Heart right ventricle (tissue), 16 donors: ENCODE measurements at regions not wholly inside any gene's neighbourhood (a gene's known extent, or its start where the extent isn't known, plus 50 kb on each side); places are given as distances from the start of the nearest gene placed in this dataset.

Experiments used
- ATAC-seq, 8 donors: fragments of 200-7000 bp; cut with Tn5 transposase; one replicate each; pipeline ENCODE4 v1.9.1; 2020; ENCODE audit warnings: mild to moderate bottlenecking in 8 of 8, moderate library complexity in 8 of 8, moderate number of reproducible peaks in 1 of 8
- DNase-seq, 2 donors: peaks; one replicate each; pipeline ENCODE4 v3.0.0-alpha.2; 2020
- H3K27ac ChIP-seq, 10 donors: fragments of 200-600 bp; sonication (generic) in 2 of 10; one replicate each; pipeline versions ENCODE4 v1.5.0 to v1.8.0; 2020 to 2022; ENCODE audit warnings: mild to moderate bottlenecking in 3 of 10
- H3K27me3 ChIP-seq, 7 donors: fragments of 200-600 bp; one replicate each; pipeline ENCODE4 v1.8.0; 2021 to 2022; ENCODE audit warnings: mild to moderate bottlenecking in 2 of 7
- H3K36me3 ChIP-seq, 9 donors: fragments of 200-600 bp; sonication (generic) in 1 of 9; one replicate each; pipeline versions ENCODE4 v1.5.0 to v1.8.0; 2020 to 2022; ENCODE audit warnings: mild to moderate bottlenecking in 2 of 9
- H3K4me1 ChIP-seq, 9 donors: fragments of 200-600 bp; sonication (generic) in 1 of 9; one replicate each; pipeline versions ENCODE4 v1.5.0 to v1.8.0; 2020 to 2022; ENCODE audit warnings: mild to moderate bottlenecking in 4 of 9
- H3K4me3 ChIP-seq, 10 donors: fragments of 200-600 bp; sonication (generic) in 2 of 10; one replicate each; pipeline versions ENCODE4 v1.5.0 to v1.8.0; 2020 to 2022; ENCODE audit warnings: mild to moderate bottlenecking in 7 of 10, moderate library complexity in 2 of 10
- H3K9me3 ChIP-seq, 11 donors: fragments of 200-600 bp in 10 of 11; sonication (generic) in 2 of 11; one replicate each; pipeline versions ENCODE4 v1.5.0 to v1.8.0; 2013 to 2022; ENCODE audit warnings: mild to moderate bottlenecking in 2 of 11, control low read depth in 1 of 11, moderate library complexity in 1 of 11
- CTCF ChIP-seq, 9 donors: fragments of 200-600 bp; sonication (generic) in 2 of 9; IDR thresholded peaks; one replicate each; pipeline versions ENCODE4 v1.5.0 to v1.8.0; 2021 to 2022; ENCODE audit warnings: antibody characterized with exemption in 9 of 9, mild to moderate bottlenecking in 5 of 9, moderate library complexity in 1 of 9
- WGBS, 2 donors: extraction: QIAGEN DNeasy Blood & Tissue Kit; methylation state at CpG; one replicate each; pipeline ENCODE4 v1.1.7; 2013; ENCODE audit warnings: inconsistent platforms in 1 of 2; 5-methylcytosine and 5-hydroxymethylcytosine counted together
- intact Hi-C, 10 donors: fragments of 100-400 bp; cut with DNase I; formaldehyde crosslinking; loops; one replicate each; pipeline versions ENCODE4 v1.11.1 to v1.14.2; 2022
- donor health status: Arrhythmogenic right ventricular cardiomyopathy.
- donor health status: ischemic (EF 13 %, LVEDD 7.1; RV severe dilation, severe dysfunction).
- donor health status: healthy with polysubstance abuse.
- donor health status: DM: no; HTN: yes; CAD: no.
- donor health status: DM: no; HTN: no; CAD: no.
- donor health status: ischemic (EF 25% LVEDD 6.9; RV normal size, moderate dysfunction).
- donor health status: ischemic (EF 25% LVEDD 5.7; RV mildly dilated, moderate dysfunction).
- donor health status: healthy.
- donor health status: DM: yes; HTN: yes; CAD: no.
- donor health status: Ischemic cardiomyopathy.
- donor health status: ischemic (EF 35%, LVEDD 5.7; RV mildly dilated, moderate dysfunction).
- donor health status: nonischemic (EF 11% LVEDD 7.7; RV severe dilation, severe dysfunction).
- donor health status: DM: yes; HTN: yes; CAD: no.
- donor health status: PGD.
- donor health status: ischemic (EF 29% LVEDD 5.4; RV normal size, mild dysfunction).
- donor health status: nonischemic (EF 23%, LVEDD 6.1; RV moderate dilation, normal function).

GRCh38 chrX:152079768-152080167 is 58.6 kb downstream of the MAGEA10 start:
- ATAC-seq (no peak), DNase-seq (no peak)
- TF ChIP-seq CTCF (IDR thresholded peaks at IDR 0.05) = no peak
- intact Hi-C loops = no loop called here
- no peak overlapping the region for H3K4me3 ChIP-seq
- H3K4me1 ChIP-seq = no peaks in the 10 kb centered on the region
- H3K27ac ChIP-seq = no peak overlapping the region
- peaks cover 0 to 6% (median 0%) of the 10 kb centered on the region in 7 donors for H3K27me3 ChIP-seq
- no peaks in the 10 kb centered on the region for H3K9me3 ChIP-seq
- H3K36me3 ChIP-seq = no peaks in the 10 kb centered on the region

GRCh38 chrX:152074163-152074562 is 64.2 kb downstream of the MAGEA10 start:
- Histone ChIP-seq H3K36me3 (no peaks in the 10 kb centered on the region), H3K4me1 (no peaks in the 10 kb centered on the region), H3K27ac (peak overlapping the region in 3 of 10 donors; percentile 10 to 13 (median 10)), H3K4me3 (no peak overlapping the region), H3K9me3 (no peaks in the 10 kb centered on the region), H3K27me3 (peaks cover 0 to 6% (median 0%) of the 10 kb centered on the region in 7 donors)
- no peak for TF ChIP-seq CTCF (IDR thresholded peaks at IDR 0.05)
- intact Hi-C loops = no loop called here
- DNase-seq (no peak), ATAC-seq (peak in 1 of 8 donors; percentile 65)
- WGBS, 2 donors = 66 to 67% methylated on average over 1 of the region's 1 CpG

GRCh38 chrX:152072236-152072635 is 66.1 kb downstream of the MAGEA10 start:
- H3K4me3 ChIP-seq = no peak overlapping the region
- H3K36me3 ChIP-seq = no peaks in the 10 kb centered on the region
- peak in 1 of 8 donors; percentile 41 for ATAC-seq
- H3K4me1 ChIP-seq = no peaks in the 10 kb centered on the region
- 72 to 84% methylated on average over 4 of the region's 4 CpGs for WGBS, 2 donors
- intact Hi-C loops = no loop called here
- no peaks in the 10 kb centered on the region for H3K9me3 ChIP-seq
- DNase-seq = no peak
- H3K27ac ChIP-seq = no peak overlapping the region
- peak in 1 of 9 donors; percentile 6 for TF ChIP-seq CTCF (IDR thresholded peaks at IDR 0.05)
- peaks cover 0 to under 1% (median 0%) of the 10 kb centered on the region in 7 donors for H3K27me3 ChIP-seq

- 79 to 82% methylated on average over 2 of the region's 2 CpGs for WGBS, 2 donors
- no peaks in the 10 kb centered on the region for H3K36me3 ChIP-seq
Measured at GRCh38 chrX:152070144-152070543, 68.2 kb downstream of the MAGEA10 start.

More at GRCh38 chrX:152070144-152070543, 68.2 kb downstream of the MAGEA10 start:
- DNase-seq (no peak), ATAC-seq (no peak)
- no peak overlapping the region for H3K4me3 ChIP-seq
- intact Hi-C loops = no loop called here
- H3K9me3 ChIP-seq = no peaks in the 10 kb centered on the region
- no peak overlapping the region for H3K27ac ChIP-seq
- no peak for TF ChIP-seq CTCF (IDR thresholded peaks at IDR 0.05)
- H3K27me3 ChIP-seq = no peaks in the 10 kb centered on the region
- no peaks in the 10 kb centered on the region for H3K4me1 ChIP-seq
